ENCODE measurements at regions not wholly inside any gene's neighbourhood (a gene's known extent, or its start where the extent isn't known, plus 50 kb on each side); places are given as distances from the start of the nearest gene placed in this dataset.
A peak's percentile ranks its signal among the peaks of the same experiment; 100 is the strongest.

GRCh38 chr12:93078577-93078976 lies 149.5 kb upstream of the EEA1 start:
- DNase-seq (ENCODE audit: extremely low spot score, unreplicated experiment): no peak
- Mint-ChIP-seq H3K9me3 (ENCODE audit: unreplicated experiment) (peaks cover 4% of the 10 kb centered on the region), H3K27ac (ENCODE audit: unreplicated experiment) (no peak overlapping the region), H3K4me3 (ENCODE audit: unreplicated experiment) (no peak overlapping the region), H3K4me1 (ENCODE audit: unreplicated experiment) (peaks cover 28% of the 10 kb centered on the region), H3K36me3 (ENCODE audit: unreplicated experiment) (no peaks in the 10 kb centered on the region), H3K27me3 (ENCODE audit: unreplicated experiment) (no peaks in the 10 kb centered on the region)
- no peak for TF ChIP-seq CTCF (IDR thresholded peaks at IDR 0.05)

- H3K27me3 Mint-ChIP-seq (ENCODE audit: unreplicated experiment): no peaks in the 10 kb centered on the region
- H3K27ac Mint-ChIP-seq (ENCODE audit: unreplicated experiment): no peak overlapping the region
- H3K4me1 Mint-ChIP-seq (ENCODE audit: unreplicated experiment): peaks cover 28% of the 10 kb centered on the region
- DNase-seq (ENCODE audit: extremely low spot score, unreplicated experiment): no peak
- no peak overlapping the region for H3K4me3 Mint-ChIP-seq (ENCODE audit: unreplicated experiment)
- H3K36me3 Mint-ChIP-seq (ENCODE audit: unreplicated experiment): no peaks in the 10 kb centered on the region
- peaks cover 4% of the 10 kb centered on the region for H3K9me3 Mint-ChIP-seq (ENCODE audit: unreplicated experiment)
- no peak for TF ChIP-seq CTCF (IDR thresholded peaks at IDR 0.05)
These were observed 150.2 kb upstream of the EEA1 start for GRCh38 chr12:93079271-93079670.

GRCh38 chr12:93079976-93080375 lies 150.9 kb upstream of the EEA1 start:
- Mint-ChIP-seq H3K4me3 (ENCODE audit: unreplicated experiment) (no peak overlapping the region), H3K27ac (ENCODE audit: unreplicated experiment) (peak overlapping the region; percentile 85), H3K36me3 (ENCODE audit: unreplicated experiment) (no peaks in the 10 kb centered on the region), H3K4me1 (ENCODE audit: unreplicated experiment) (peaks cover 28% of the 10 kb centered on the region), H3K27me3 (ENCODE audit: unreplicated experiment) (no peaks in the 10 kb centered on the region), H3K9me3 (ENCODE audit: unreplicated experiment) (peaks cover 4% of the 10 kb centered on the region)
- no peak for TF ChIP-seq CTCF (IDR thresholded peaks at IDR 0.05)
- no peak for DNase-seq (ENCODE audit: extremely low spot score, unreplicated experiment)

GRCh38 chr12:93080452-93080851 lies 151.4 kb upstream of the EEA1 start:
- peaks cover 4% of the 10 kb centered on the region for H3K9me3 Mint-ChIP-seq (ENCODE audit: unreplicated experiment)
- H3K36me3 Mint-ChIP-seq (ENCODE audit: unreplicated experiment): no peaks in the 10 kb centered on the region
- no peak for DNase-seq (ENCODE audit: extremely low spot score, unreplicated experiment)
- H3K27ac Mint-ChIP-seq (ENCODE audit: unreplicated experiment): peak overlapping the region; percentile 85
- no peaks in the 10 kb centered on the region for H3K27me3 Mint-ChIP-seq (ENCODE audit: unreplicated experiment)
- no peak overlapping the region for H3K4me3 Mint-ChIP-seq (ENCODE audit: unreplicated experiment)
- TF ChIP-seq CTCF (IDR thresholded peaks at IDR 0.05): no peak
- H3K4me1 Mint-ChIP-seq (ENCODE audit: unreplicated experiment): peaks cover 29% of the 10 kb centered on the region

GRCh38 chr12:93080994-93081809 lies 152.1 kb upstream of the EEA1 start:
- Mint-ChIP-seq H3K9me3 (ENCODE audit: unreplicated experiment) (peaks cover 5% of the 10 kb centered on the region), H3K27me3 (ENCODE audit: unreplicated experiment) (no peaks in the 10 kb centered on the region), H3K4me3 (ENCODE audit: unreplicated experiment) (no peak overlapping the region), H3K36me3 (ENCODE audit: unreplicated experiment) (no peaks in the 10 kb centered on the region), H3K4me1 (ENCODE audit: unreplicated experiment) (peaks cover 29% of the 10 kb centered on the region), H3K27ac (ENCODE audit: unreplicated experiment) (peak overlapping the region; percentile 85)
- no peak for TF ChIP-seq CTCF (IDR thresholded peaks at IDR 0.05)
- DNase-seq (ENCODE audit: extremely low spot score, unreplicated experiment): no peak
